Stimulated activated CD4-positive, alpha-beta T cell treated with anti-CD3 and anti-CD28 coated beads, Interleukin-4, amount 100 ng/mL, for 24 hours (primary cell): ENCODE measurements at regions not wholly inside any gene's neighbourhood (a gene's known extent, or its start where the extent isn't known, plus 50 kb on each side); places are given as distances from the start of the nearest gene placed in this dataset.
"Not testable (repeated sequence)": the region's sequence is repeated elsewhere in the genome, so short reads cannot be mapped to it uniquely, and the experiment has no call there.

Experiments
- DNase-seq: peaks from one replicate; pipeline ENCODE4 v3.0.0-alpha.2; 2020

GRCh38 chr18:76307293-76307690, 187.8 kb downstream of the ZNF516 start:
- DNase-seq: no peak

GRCh38 chr18:76306685-76307292, 188.3 kb downstream of the ZNF516 start:
- DNase-seq: no peak

- no peak for DNase-seq
Measured at GRCh38 chr18:76285866-76286265, 209.2 kb downstream of the ZNF516 start.

- no peak for DNase-seq
Measured at GRCh38 chr18:76281565-76281964, 213.5 kb downstream of the ZNF516 start.

- DNase-seq: no peak
Measured at GRCh38 chr18:76277801-76278200, 217.2 kb downstream of the ZNF516 start.

GRCh38 chr18:76275727-76276313, 219.2 kb downstream of the ZNF516 start:
- no peak for DNase-seq

- DNase-seq: no peak
Measured at GRCh38 chr18:76274468-76275289, 220.4 kb downstream of the ZNF516 start.

GRCh38 chr18:76273956-76274355, 221.1 kb downstream of the ZNF516 start:
- DNase-seq: no peak

- DNase-seq: no peak
Measured at GRCh38 chr18:76273036-76273545, 222.0 kb downstream of the ZNF516 start.

GRCh38 chr18:76267423-76267822, 227.6 kb downstream of the ZNF516 start:
- not testable (repeated sequence) for DNase-seq

- no peak for DNase-seq
Measured at GRCh38 chr18:76266236-76266991, 228.6 kb downstream of the ZNF516 start.

GRCh38 chr18:76265497-76266235, 229.4 kb downstream of the ZNF516 start:
- no peak for DNase-seq

- DNase-seq: no peak
Measured at GRCh38 chr18:76264876-76265250, 230.2 kb downstream of the ZNF516 start.

GRCh38 chr18:76264198-76264875, 230.7 kb downstream of the ZNF516 start:
- no peak for DNase-seq

- DNase-seq: no peak
Measured at GRCh38 chr18:76263046-76264005, 231.7 kb downstream of the ZNF516 start.

GRCh38 chr18:76260941-76261472, 234.0 kb downstream of the ZNF516 start:
- no peak for DNase-seq

GRCh38 chr18:76259711-76260110, 235.3 kb downstream of the ZNF516 start:
- DNase-seq: no peak

GRCh38 chr18:76259096-76259495, 235.9 kb downstream of the ZNF516 start:
- DNase-seq: no peak

GRCh38 chr18:76258209-76258608, 236.8 kb downstream of the ZNF516 start:
- no peak for DNase-seq

GRCh38 chr18:76255070-76255683, 239.9 kb downstream of the ZNF516 start:
- DNase-seq: no peak
